PC-9 (cell line): ENCODE measurements at regions not wholly inside any gene's neighbourhood (a gene's known extent, or its start where the extent isn't known, plus 50 kb on each side); places are given as distances from the start of the nearest gene placed in this dataset.

Source experiments
- BruUV-seq: library from RNA; stranded (reverse); fragments of 400-500 nt; replicated peaks from 2 replicates; lab custom pipeline; 2021; lab: Mats Ljungman, UMichigan
- CTCF ChIA-PET: fragments of 300-600 bp; sonication (Branson Sonifier 250); formaldehyde crosslinking; loops from one replicate; lab custom pipeline; 2022; ENCODE audit warnings: antibody characterized with exemption; lab: Charles Lee
- POLR2A ChIA-PET: fragments of 300-600 bp; sonication (Branson Sonifier 250); formaldehyde crosslinking; loops from one replicate; lab custom pipeline; 2022; ENCODE audit warnings: antibody characterized with exemption; ENCODE audit not compliant: unreplicated experiment; lab: Charles Lee
- DNase-seq, 2 experiments: peaks; one replicate each; pipeline versions ENCODE4 v3.0.0 to v3.0.0-alpha.2; 2015 to 2022; ENCODE audit warnings: mixed read lengths in 1 of 2
- H2AFZ ChIP-seq: fragments of 200-600 bp; sonication (generic); 2 replicates; pipeline ENCODE4 v1.8.1; 2017; ENCODE audit warnings: antibody characterized with exemption
- H3F3A ChIP-seq: fragments of 200-600 bp; sonication (generic); 2 replicates; pipeline ENCODE4 v1.8.1; 2017; ENCODE audit warnings: antibody characterized with exemption, mild to moderate bottlenecking, low read depth; ENCODE audit not compliant: insufficient read depth
- H3K27ac ChIP-seq: fragments of 200-600 bp; sonication (generic); 2 replicates; pipeline ENCODE4 v1.6.1; 2016; ENCODE audit warnings: mixed run types
- H3K27me3 ChIP-seq: fragments of 200-600 bp; sonication (generic); 2 replicates; pipeline ENCODE4 v1.6.1; 2016; ENCODE audit warnings: low read depth, mixed run types; ENCODE audit not compliant: insufficient read depth
- H3K36me3 ChIP-seq: fragments of 200-600 bp; sonication (generic); 2 replicates; pipeline ENCODE4 v1.6.1; 2016; ENCODE audit warnings: low read depth, mixed run types
- H3K4me1 ChIP-seq: fragments of 200-600 bp; sonication (generic); replicated peaks from 2 replicates; pipeline ENCODE4 v1.6.1; 2016; ENCODE audit warnings: mixed run types; ENCODE audit not compliant: insufficient read depth
- H3K4me2 ChIP-seq: fragments of 200-600 bp; sonication (generic); 2 replicates; pipeline ENCODE4 v1.6.1; 2017; ENCODE audit warnings: mixed run types
- H3K4me3 ChIP-seq: fragments of 200-600 bp; sonication (generic); 2 replicates; pipeline ENCODE4 v1.6.1; 2016; ENCODE audit warnings: mixed run types
- H3K79me2 ChIP-seq: fragments of 200-600 bp; sonication (generic); 2 replicates; pipeline ENCODE4 v1.6.1; 2017; ENCODE audit warnings: low read depth, mixed run types
- H3K9me2 ChIP-seq: fragments of 200-600 bp; sonication (generic); 2 replicates; pipeline ENCODE4 v1.8.1; 2017; ENCODE audit warnings: mild to moderate bottlenecking; ENCODE audit not compliant: insufficient read depth
- H3K9me3 ChIP-seq: fragments of 200-600 bp; sonication (generic); 2 replicates; pipeline ENCODE4 v1.8.1; 2016; ENCODE audit warnings: low read depth; ENCODE audit not compliant: insufficient read depth
- H4K20me1 ChIP-seq: fragments of 200-600 bp; sonication (generic); 2 replicates; pipeline ENCODE4 v1.8.1; 2017; ENCODE audit not compliant: insufficient read depth
- CTCF ChIP-seq: fragments of 200-600 bp; sonication (generic); conservative IDR thresholded peaks from 2 replicates; pipeline ENCODE4 v1.6.1; 2017; ENCODE audit warnings: mixed run types, antibody characterized with exemption, mild to moderate bottlenecking, moderate library complexity
- EZH2 ChIP-seq: fragments of 200-600 bp; sonication (generic); IDR thresholded peaks from 2 replicates; pipeline ENCODE4 v1.8.0; 2017; ENCODE audit warnings: antibody characterized with exemption, low read depth
- intact Hi-C: fragments of 100-400 bp; cut with micrococcal nuclease; formaldehyde crosslinking; loops from one replicate; pipeline ENCODE4 v1.10.0; 2022; ENCODE audit not compliant: unreplicated experiment

- Histone ChIP-seq H3K4me1 (no peaks in the 10 kb centered on the region), H3K9me3 (no peaks in the 10 kb centered on the region), H4K20me1 (no peaks in the 10 kb centered on the region), H3K9me2 (no peaks in the 10 kb centered on the region), H3K79me2 (no peaks in the 10 kb centered on the region), H3F3A (no peaks in the 10 kb centered on the region), H3K36me3 (no peaks in the 10 kb centered on the region), H3K4me2 (no peak overlapping the region), H3K27me3 (no peaks in the 10 kb centered on the region), H3K27ac (no peak overlapping the region), H3K4me3 (no peak overlapping the region), H2AFZ (no peak overlapping the region)
- intact Hi-C loops: no loop called here
- POLR2A ChIA-PET: no interaction called here
- BruUV-seq: no TSS peak
- CTCF ChIA-PET: no interaction called here
- TF ChIP-seq EZH2 (no peak), CTCF (no peak)
- DNase-seq: no peak
Observed at GRCh38 chr1:232503497-232503896, 126.4 kb downstream of the SIPA1L2 start.

GRCh38 chr1:232501854-232502253, 128.1 kb downstream of the SIPA1L2 start:
- H3K9me2 ChIP-seq: no peaks in the 10 kb centered on the region
- DNase-seq: no peak
- H3K79me2 ChIP-seq: no peaks in the 10 kb centered on the region
- H3K4me2 ChIP-seq: no peak overlapping the region
- H2AFZ ChIP-seq: no peak overlapping the region
- no peaks in the 10 kb centered on the region for H3K36me3 ChIP-seq
- H3K4me3 ChIP-seq: no peak overlapping the region
- H3F3A ChIP-seq: no peaks in the 10 kb centered on the region
- no peak overlapping the region for H3K27ac ChIP-seq
- intact Hi-C loops: no loop called here
- H4K20me1 ChIP-seq: no peaks in the 10 kb centered on the region
- no peaks in the 10 kb centered on the region for H3K9me3 ChIP-seq
- ChIA-PET CTCF (no interaction called here), POLR2A (no interaction called here)
- TF ChIP-seq EZH2 (no peak), CTCF (no peak)
- no peaks in the 10 kb centered on the region for H3K4me1 ChIP-seq
- H3K27me3 ChIP-seq: no peaks in the 10 kb centered on the region
- BruUV-seq: no TSS peak

- no peak overlapping the region for H3K4me2 ChIP-seq
- POLR2A ChIA-PET: no interaction called here
- TF ChIP-seq EZH2 (no peak), CTCF (no peak)
- DNase-seq: no peak
- no peak overlapping the region for H3K4me3 ChIP-seq
- intact Hi-C loops: no loop called here
- no peaks in the 10 kb centered on the region for H3F3A ChIP-seq
- H3K27me3 ChIP-seq: no peaks in the 10 kb centered on the region
- H3K36me3 ChIP-seq: no peaks in the 10 kb centered on the region
- BruUV-seq: no TSS peak
- no peaks in the 10 kb centered on the region for H3K9me3 ChIP-seq
- H3K27ac ChIP-seq: no peak overlapping the region
- no peaks in the 10 kb centered on the region for H3K9me2 ChIP-seq
- H4K20me1 ChIP-seq: no peaks in the 10 kb centered on the region
- no peaks in the 10 kb centered on the region for H3K4me1 ChIP-seq
- no peaks in the 10 kb centered on the region for H3K79me2 ChIP-seq
- H2AFZ ChIP-seq: no peak overlapping the region
- CTCF ChIA-PET: no interaction called here
Observed at GRCh38 chr1:232499188-232499587, 130.7 kb downstream of the SIPA1L2 start.
